Loucy (cell line): ENCODE measurements at regions not wholly inside any gene's neighbourhood (a gene's known extent, or its start where the extent isn't known, plus 50 kb on each side); places are given as distances from the start of the nearest gene placed in this dataset.

Experiments
- H2AFZ ChIP-seq: fragments of 200-600 bp; sonication (generic); 2 replicates; pipeline ENCODE4 v1.6.0; 2016; ENCODE audit warnings: antibody characterized with exemption, mild to moderate bottlenecking, low read length, moderate library complexity
- H3F3A ChIP-seq: fragments of 200-600 bp; 2 replicates; pipeline ENCODE4 v1.6.0; 2016; ENCODE audit warnings: antibody characterized with exemption, low read depth, mild to moderate bottlenecking
- H3K27me3 ChIP-seq: fragments of 200-600 bp; sonication (generic); 2 replicates; pipeline ENCODE4 v1.6.1; 2014; ENCODE audit warnings: low read length, mild to moderate bottlenecking; ENCODE audit not compliant: insufficient read depth, poor library complexity, severe bottlenecking
- H3K36me3 ChIP-seq: fragments of 200-600 bp; sonication (generic); 2 replicates; pipeline ENCODE4 v1.6.1; 2016; ENCODE audit warnings: low read length; ENCODE audit not compliant: insufficient read depth
- H3K4me1 ChIP-seq: fragments of 200-600 bp; sonication (generic); 2 replicates; pipeline ENCODE4 v1.5.1; 2014; ENCODE audit warnings: low read length, mild to moderate bottlenecking; ENCODE audit not compliant: insufficient read depth, poor library complexity, severe bottlenecking
- H3K4me2 ChIP-seq: fragments of 200-600 bp; sonication (generic); 2 replicates; pipeline ENCODE4 v1.6.0; 2014; ENCODE audit warnings: antibody characterized with exemption, low read length, low read depth, mild to moderate bottlenecking; ENCODE audit not compliant: poor library complexity, severe bottlenecking
- H3K4me3 ChIP-seq: fragments of 200-600 bp; sonication (generic); 2 replicates; pipeline ENCODE4 v1.5.1; 2014; ENCODE audit warnings: low read length, mild to moderate bottlenecking, mixed read lengths; ENCODE audit not compliant: poor library complexity, severe bottlenecking
- H3K79me2 ChIP-seq: fragments of 200-600 bp; sonication (generic); 2 replicates; pipeline ENCODE4 v1.6.1; 2014; ENCODE audit warnings: low read length; ENCODE audit not compliant: insufficient read depth
- H3K9ac ChIP-seq: fragments of 200-600 bp; sonication (generic); 2 replicates; pipeline ENCODE4 v1.6.0; 2014; ENCODE audit warnings: mild to moderate bottlenecking, low read depth, low read length, moderate library complexity; ENCODE audit not compliant: poor library complexity, severe bottlenecking
- H3K9me2 ChIP-seq: fragments of 200-600 bp; sonication (generic); replicated peaks from 2 replicates; pipeline ENCODE4 v1.6.1; 2016; ENCODE audit warnings: low read depth, low read length, mixed read lengths
- H3K9me3 ChIP-seq: fragments of 200-600 bp; sonication (generic); 2 replicates; pipeline ENCODE4 v1.6.1; 2014; ENCODE audit warnings: mild to moderate bottlenecking, antibody characterized with exemption, low read length, low read depth; ENCODE audit not compliant: insufficient read depth
- H4K20me1 ChIP-seq: fragments of 200-600 bp; sonication (generic); 2 replicates; pipeline ENCODE4 v1.6.0; 2014; ENCODE audit warnings: antibody characterized with exemption, low read length, mild to moderate bottlenecking; ENCODE audit not compliant: insufficient read depth, poor library complexity, severe bottlenecking
- EZH2phosphoT487 ChIP-seq: fragments of 200-600 bp; IDR thresholded peaks from 2 replicates; pipeline ENCODE4 v1.6.1; 2018; ENCODE audit warnings: antibody characterized with exemption, mild to moderate bottlenecking, moderate library complexity, borderline replicate concordance
- TF ChIP-seq, protein P1 (sequence below): fragments of 200-600 bp; sonication (generic); conservative IDR thresholded peaks from 2 replicates; pipeline ENCODE4 v1.5.1; 2014; ENCODE audit warnings: mild to moderate bottlenecking, antibody characterized with exemption, low read length

DNA sequence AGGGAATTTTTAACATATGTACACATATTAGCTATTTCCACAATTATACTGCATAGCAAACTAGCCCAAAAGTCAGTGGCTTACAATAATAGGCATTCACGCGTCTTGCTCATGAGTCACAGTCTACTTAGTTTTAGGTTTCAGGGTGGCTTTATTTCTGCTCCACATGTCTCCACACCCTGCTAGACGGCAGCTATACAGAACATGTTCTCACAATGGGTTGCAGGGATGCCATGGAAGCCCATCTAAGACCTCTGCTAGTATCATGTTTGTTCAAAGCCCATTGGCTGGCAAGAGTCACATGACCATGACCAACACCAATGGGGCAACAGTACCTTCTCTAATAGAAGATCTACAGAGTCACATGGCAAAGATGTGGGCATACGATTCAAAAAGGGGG, 96.3 kb upstream of the NEBL start:
- Histone ChIP-seq H3K9me3 (no peaks in the 10 kb centered on the region), H4K20me1 (no peaks in the 10 kb centered on the region), H3F3A (no peaks in the 10 kb centered on the region), H3K36me3 (no peaks in the 10 kb centered on the region), H3K79me2 (no peaks in the 10 kb centered on the region), H3K4me1 (no peaks in the 10 kb centered on the region), H3K4me2 (no peak overlapping the region), H3K4me3 (no peak overlapping the region), H2AFZ (no peak overlapping the region), H3K27me3 (no peaks in the 10 kb centered on the region), H3K9me2 (no peaks in the 10 kb centered on the region), H3K9ac (no peak overlapping the region)
- TF ChIP-seq, protein P1, sequence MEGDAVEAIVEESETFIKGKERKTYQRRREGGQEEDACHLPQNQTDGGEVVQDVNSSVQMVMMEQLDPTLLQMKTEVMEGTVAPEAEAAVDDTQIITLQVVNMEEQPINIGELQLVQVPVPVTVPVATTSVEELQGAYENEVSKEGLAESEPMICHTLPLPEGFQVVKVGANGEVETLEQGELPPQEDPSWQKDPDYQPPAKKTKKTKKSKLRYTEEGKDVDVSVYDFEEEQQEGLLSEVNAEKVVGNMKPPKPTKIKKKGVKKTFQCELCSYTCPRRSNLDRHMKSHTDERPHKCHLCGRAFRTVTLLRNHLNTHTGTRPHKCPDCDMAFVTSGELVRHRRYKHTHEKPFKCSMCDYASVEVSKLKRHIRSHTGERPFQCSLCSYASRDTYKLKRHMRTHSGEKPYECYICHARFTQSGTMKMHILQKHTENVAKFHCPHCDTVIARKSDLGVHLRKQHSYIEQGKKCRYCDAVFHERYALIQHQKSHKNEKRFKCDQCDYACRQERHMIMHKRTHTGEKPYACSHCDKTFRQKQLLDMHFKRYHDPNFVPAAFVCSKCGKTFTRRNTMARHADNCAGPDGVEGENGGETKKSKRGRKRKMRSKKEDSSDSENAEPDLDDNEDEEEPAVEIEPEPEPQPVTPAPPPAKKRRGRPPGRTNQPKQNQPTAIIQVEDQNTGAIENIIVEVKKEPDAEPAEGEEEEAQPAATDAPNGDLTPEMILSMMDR = no peak
- no peak for TF ChIP-seq EZH2phosphoT487

DNA sequence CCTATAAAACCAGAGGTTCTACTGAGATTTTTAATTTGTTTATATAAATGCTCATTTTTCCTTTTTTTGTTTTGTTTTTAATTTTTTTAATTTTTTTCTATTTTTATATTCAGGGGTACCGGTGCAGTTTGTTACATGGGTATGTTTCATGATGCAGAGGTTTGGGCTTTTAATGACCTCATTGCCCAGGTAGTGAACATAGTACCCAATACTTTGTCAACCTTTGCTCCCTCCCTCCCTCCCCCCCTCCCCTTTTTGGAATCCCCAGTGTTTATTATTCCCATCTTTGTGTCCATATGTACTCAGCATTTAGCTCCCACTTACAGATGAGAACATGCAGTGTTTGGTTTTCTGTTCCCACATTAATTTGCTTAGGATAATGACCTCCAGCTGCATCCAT, 94.4 kb upstream of the NEBL start:
- no peaks in the 10 kb centered on the region for H3K79me2 ChIP-seq
- no peaks in the 10 kb centered on the region for H3K4me1 ChIP-seq
- no peaks in the 10 kb centered on the region for H3K9me2 ChIP-seq
- H3K4me3 ChIP-seq = no peak overlapping the region
- no peaks in the 10 kb centered on the region for H4K20me1 ChIP-seq
- no peak overlapping the region for H3K9ac ChIP-seq
- H3K36me3 ChIP-seq = no peaks in the 10 kb centered on the region
- TF ChIP-seq, protein P1 = no peak
- TF ChIP-seq EZH2phosphoT487 = no peak
- H3K9me3 ChIP-seq = no peaks in the 10 kb centered on the region
- H2AFZ ChIP-seq = no peak overlapping the region
- no peak overlapping the region for H3K4me2 ChIP-seq
- no peaks in the 10 kb centered on the region for H3K27me3 ChIP-seq
- no peaks in the 10 kb centered on the region for H3F3A ChIP-seq

DNA sequence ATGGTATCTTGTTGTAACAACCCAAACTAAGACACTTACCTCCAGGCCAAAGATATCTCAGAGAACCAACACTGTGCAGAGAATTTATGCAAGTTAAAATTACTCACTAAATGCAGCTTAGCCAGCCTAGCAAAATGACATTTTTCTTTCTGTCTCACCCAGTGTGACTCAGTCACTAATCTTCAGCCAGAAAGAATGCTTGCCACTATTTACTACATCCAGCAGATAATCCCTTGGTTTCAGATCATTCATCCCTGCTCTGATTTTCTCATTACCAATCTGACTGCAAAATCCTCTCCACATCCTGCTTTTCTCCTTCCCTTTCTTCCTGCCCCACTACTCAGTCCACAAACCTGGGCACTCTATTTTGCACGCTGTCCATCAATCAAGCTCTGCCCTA, 93.5 kb upstream of the NEBL start:
- no peaks in the 10 kb centered on the region for H3K9me3 ChIP-seq
- no peak overlapping the region for H3K4me2 ChIP-seq
- no peaks in the 10 kb centered on the region for H3K4me1 ChIP-seq
- no peaks in the 10 kb centered on the region for H3K9me2 ChIP-seq
- no peak overlapping the region for H3K9ac ChIP-seq
- H3K4me3 ChIP-seq = no peak overlapping the region
- H3K27me3 ChIP-seq = no peaks in the 10 kb centered on the region
- no peak for TF ChIP-seq EZH2phosphoT487
- TF ChIP-seq, protein P1 = no peak
- no peaks in the 10 kb centered on the region for H4K20me1 ChIP-seq
- no peaks in the 10 kb centered on the region for H3K79me2 ChIP-seq
- no peaks in the 10 kb centered on the region for H3F3A ChIP-seq
- no peaks in the 10 kb centered on the region for H3K36me3 ChIP-seq
- H2AFZ ChIP-seq = no peak overlapping the region
